GM18499 (cell line): ENCODE measurements at regions not wholly inside any gene's neighbourhood (a gene's known extent, or its start where the extent isn't known, plus 50 kb on each side); places are given as distances from the start of the nearest gene placed in this dataset.

Source experiments
- ATAC-seq: cut with Tn5 transposase; IDR thresholded peaks from one replicate; pipeline ENCODE4 v1.9.1; 2021; ENCODE audit warnings: moderate number of reproducible peaks; ENCODE audit not compliant: insufficient read depth, unreplicated experiment

GRCh38 chr1:81700728-81701470, 99.8 kb upstream of the ADGRL2 start:
- ATAC-seq = no peak

GRCh38 chr1:81699234-81699633, 101.5 kb upstream of the ADGRL2 start:
- no peak for ATAC-seq

GRCh38 chr1:81695741-81696140, 105.0 kb upstream of the ADGRL2 start:
- ATAC-seq = no peak

- ATAC-seq = no peak
Observed at GRCh38 chr1:81693316-81693715, 107.4 kb upstream of the ADGRL2 start.

- no peak for ATAC-seq
Observed at GRCh38 chr1:81690676-81691453, 109.9 kb upstream of the ADGRL2 start.

GRCh38 chr1:81689531-81689941, 111.2 kb upstream of the ADGRL2 start:
- no peak for ATAC-seq

- ATAC-seq = no peak
Observed at GRCh38 chr1:81682490-81682889, 118.2 kb upstream of the ADGRL2 start.

- peak; percentile 74 for ATAC-seq
Observed at GRCh38 chr1:81681601-81682266, 119.0 kb upstream of the ADGRL2 start.

GRCh38 chr1:81681114-81681513, 119.6 kb upstream of the ADGRL2 start:
- ATAC-seq = no peak

GRCh38 chr1:81679942-81680341, 120.8 kb upstream of the ADGRL2 start:
- ATAC-seq = no peak

- ATAC-seq = no peak
Observed at GRCh38 chr1:81678779-81679178, 122.0 kb upstream of the ADGRL2 start.

GRCh38 chr1:81672766-81673165, 128.0 kb upstream of the ADGRL2 start:
- ATAC-seq = no peak

GRCh38 chr1:81671038-81671437, 129.7 kb upstream of the ADGRL2 start:
- ATAC-seq = no peak

GRCh38 chr1:81670286-81670685, 130.4 kb upstream of the ADGRL2 start:
- ATAC-seq = no peak

GRCh38 chr1:81666586-81666985, 134.1 kb upstream of the ADGRL2 start:
- no peak for ATAC-seq

- no peak for ATAC-seq
Observed at GRCh38 chr1:81664341-81664740, 136.4 kb upstream of the ADGRL2 start.

GRCh38 chr1:81662913-81663526, 137.7 kb upstream of the ADGRL2 start:
- ATAC-seq = no peak

GRCh38 chr1:81660286-81660685, 140.4 kb upstream of the ADGRL2 start:
- ATAC-seq = no peak

- ATAC-seq = no peak
Observed at GRCh38 chr1:81654657-81655056, 146.1 kb upstream of the ADGRL2 start.

- ATAC-seq = no peak
Observed at GRCh38 chr1:81654147-81654546, 146.6 kb upstream of the ADGRL2 start.

- no peak for ATAC-seq
Observed at GRCh38 chr1:81650776-81651175, 150.0 kb upstream of the ADGRL2 start.
